ENCODE measurements at regions not wholly inside any gene's neighbourhood (a gene's known extent, or its start where the extent isn't known, plus 50 kb on each side); places are given as distances from the start of the nearest gene placed in this dataset.

GRCh38 chr3:178455946-178456345 lies 80.3 kb upstream of the KCNMB2 start:
- no peak for DNase-seq

- no peak for DNase-seq
Measured at GRCh38 chr3:178456621-178457285, 79.5 kb upstream of the KCNMB2 start.

GRCh38 chr3:178457511-178457910 lies 78.7 kb upstream of the KCNMB2 start:
- peak; percentile 31 for DNase-seq

- no peak for DNase-seq
Measured at GRCh38 chr3:178458313-178459037, 77.8 kb upstream of the KCNMB2 start.

- DNase-seq, result no peak
Measured at GRCh38 chr3:178459038-178459410, 77.2 kb upstream of the KCNMB2 start.

GRCh38 chr3:178465260-178466180 lies 70.7 kb upstream of the KCNMB2 start:
- DNase-seq, result no peak

GRCh38 chr3:178472941-178473340 lies 63.3 kb upstream of the KCNMB2 start:
- DNase-seq, result no peak

GRCh38 chr3:178474526-178474925 lies 61.7 kb upstream of the KCNMB2 start:
- no peak for DNase-seq

- no peak for DNase-seq
Measured at GRCh38 chr3:178475062-178475461, 61.2 kb upstream of the KCNMB2 start.

GRCh38 chr3:178476886-178477285 lies 59.4 kb upstream of the KCNMB2 start:
- DNase-seq, result no peak

- no peak for DNase-seq
Measured at GRCh38 chr3:178479446-178479845, 56.8 kb upstream of the KCNMB2 start.

- no peak for DNase-seq
Measured at GRCh38 chr3:178479860-178480259, 56.4 kb upstream of the KCNMB2 start.

GRCh38 chr3:178480274-178480673 lies 56.0 kb upstream of the KCNMB2 start:
- no peak for DNase-seq

GRCh38 chr3:178480795-178481194 lies 55.4 kb upstream of the KCNMB2 start:
- DNase-seq, result no peak

GRCh38 chr3:178482981-178483380 lies 53.3 kb upstream of the KCNMB2 start:
- peak; percentile 95 for DNase-seq

- DNase-seq, result peak; percentile 56
Measured at GRCh38 chr3:178483704-178484103, 52.5 kb upstream of the KCNMB2 start.

- no peak for DNase-seq
Measured at GRCh38 chr3:178485756-178486155, 50.5 kb upstream of the KCNMB2 start.
